Adrenal gland (tissue), 9 donors: ENCODE measurements at regions not wholly inside any gene's neighbourhood (a gene's known extent, or its start where the extent isn't known, plus 50 kb on each side); places are given as distances from the start of the nearest gene placed in this dataset.

Source experiments
- DNase-seq, 7 donors: peaks; one replicate each; pipeline ENCODE4 v3.0.0-alpha.2; 2019 to 2020
- H3K27ac ChIP-seq, 5 donors: fragments of 200-600 bp; sonication (generic) in 4 of 5; 1 replicate in 3 of 5; 2 replicates in 2 of 5; pipeline versions ENCODE4 v1.5.1 to v1.8.0; 2016 to 2020; ENCODE audit warnings: mild to moderate bottlenecking in 1 of 5
- H3K27me3 ChIP-seq: fragments of 200-600 bp; 2 replicates; pipeline ENCODE4 v1.8.0; 2021
- H3K36me3 ChIP-seq, 2 donors: fragments of 200-600 bp; replicated peaks in 1 of 2; 1 replicate in 1 of 2; 2 replicates in 1 of 2; pipeline versions ENCODE4 v1.5.1 to v1.8.0; 2018 to 2022
- H3K4me1 ChIP-seq, 2 donors: fragments of 200-600 bp; replicated peaks in 1 of 2; 1 replicate in 1 of 2; 2 replicates in 1 of 2; pipeline versions ENCODE4 v1.5.1 to v1.8.0; 2018 to 2021
- H3K4me3 ChIP-seq, 4 donors: fragments of 200-600 bp; sonication (generic) in 3 of 4; one replicate each; pipeline ENCODE4 v1.5.1; 2016 to 2018
- H3K9me3 ChIP-seq, 3 donors: fragments of 200-600 bp; sonication (generic) in 1 of 3; replicated peaks in 1 of 3; 1 replicate in 2 of 3; 2 replicates in 1 of 3; pipeline versions ENCODE4 v1.5.1 to v1.8.0; 2016 to 2021
- CTCF ChIP-seq, 6 experiments: fragments of 450-650 bp in 4 of 6; fragments of 200-600 bp in 2 of 6; sonication (generic) in 1 of 6; IDR thresholded peaks; 1 replicate in 5 of 6; 2 replicates in 1 of 6; pipeline versions ENCODE4 v1.5.1 to v1.8.0; 2016 to 2021; ENCODE audit warnings: antibody characterized with exemption in 6 of 6, mild to moderate bottlenecking in 2 of 6, moderate library complexity in 1 of 6
- POLR2A ChIP-seq, 2 donors: fragments of 450-650 bp; IDR thresholded peaks; one replicate each; pipeline ENCODE4 v1.6.1; 2017; ENCODE audit warnings: antibody characterized with exemption in 2 of 2, mild to moderate bottlenecking in 2 of 2, moderate library complexity in 1 of 2
- WGBS, 4 donors: extraction: QIAGEN DNeasy Blood & Tissue Kit in 2 of 4; methylation state at CpG; one replicate each; pipeline versions ENCODE4 v1.1.5 to v1.1.7; 2013 to 2017; 5-methylcytosine and 5-hydroxymethylcytosine counted together
- intact Hi-C, 2 donors: fragments of 100-400 bp; cut with DNase I; formaldehyde crosslinking; loops; one replicate each; pipeline versions ENCODE4 v1.14.1 to v1.15.0; 2022 to 2023
- donor health status: healthy with polysubstance abuse.
- donor health status: Bipolar disorder and iron deficiency.
- donor health status: DM: yes; HTN: yes; CAD: no.
- donor health status: DM: no; HTN: no; CAD: no.
- donor health status: DM: no; HTN: no; CAD: no.

GRCh38 chr4:176440698-176441097 lies 120.9 kb downstream of the SPCS3 start:
- Histone ChIP-seq H3K36me3 (no peaks in the 10 kb centered on the region), H3K9me3 (no peaks in the 10 kb centered on the region), H3K27me3 (no peaks in the 10 kb centered on the region), H3K27ac (no peak overlapping the region), H3K4me3 (no peak overlapping the region), H3K4me1 (no peaks in the 10 kb centered on the region)
- no peak for DNase-seq
- 78 to 93% (median 85%) methylated on average over 1 of the region's 1 CpG for WGBS, 4 donors
- intact Hi-C loops = no loop called here
- TF ChIP-seq POLR2A (IDR thresholded peaks at IDR 0.05) (no peak), CTCF (IDR thresholded peaks at IDR 0.05) (no peak)

GRCh38 chr4:176441594-176441993 lies 121.8 kb downstream of the SPCS3 start:
- Histone ChIP-seq H3K4me1 (no peaks in the 10 kb centered on the region), H3K4me3 (no peak overlapping the region), H3K36me3 (no peaks in the 10 kb centered on the region), H3K27ac (no peak overlapping the region), H3K9me3 (peaks cover 0 to 2% (median 0%) of the 10 kb centered on the region in 3 donors), H3K27me3 (no peaks in the 10 kb centered on the region)
- 84 to 92% (median 85%) methylated on average over 2 of the region's 2 CpGs for WGBS, 4 donors
- no peak for TF ChIP-seq POLR2A (IDR thresholded peaks at IDR 0.05)
- TF ChIP-seq CTCF (IDR thresholded peaks at IDR 0.05) = no peak
- DNase-seq = no peak
- intact Hi-C loops = no loop called here

- Histone ChIP-seq H3K4me1 (no peaks in the 10 kb centered on the region), H3K36me3 (no peaks in the 10 kb centered on the region)
- intact Hi-C loops = no loop called here
Measured at GRCh38 chr4:176443117-176443516, 123.4 kb downstream of the SPCS3 start.

GRCh38 chr4:176443646-176444409 lies 124.1 kb downstream of the SPCS3 start:
- intact Hi-C loops = no loop called here
- no peak for DNase-seq

More at GRCh38 chr4:176443117-176443516, 123.4 kb downstream of the SPCS3 start:
- Histone ChIP-seq H3K27me3 (no peaks in the 10 kb centered on the region), H3K27ac (no peak overlapping the region), H3K9me3 (peaks cover 0 to 4% (median 0%) of the 10 kb centered on the region in 3 donors), H3K4me3 (no peak overlapping the region)
- TF ChIP-seq POLR2A (IDR thresholded peaks at IDR 0.05) = no peak
- TF ChIP-seq CTCF (IDR thresholded peaks at IDR 0.05) = no peak
- DNase-seq = no peak
- WGBS, 4 donors = 49 to 60% (median 59%) methylated on average over 4 of the region's 4 CpGs

More at GRCh38 chr4:176443646-176444409, 124.1 kb downstream of the SPCS3 start:
- H3K4me1 ChIP-seq = no peaks in the 10 kb centered on the region
- 46 to 72% (median 53%) methylated on average over 3 of the region's 3 CpGs for WGBS, 4 donors
- H3K4me3 ChIP-seq = no peak overlapping the region
- H3K36me3 ChIP-seq = no peaks in the 10 kb centered on the region
- no peak overlapping the region for H3K27ac ChIP-seq
- H3K27me3 ChIP-seq = no peaks in the 10 kb centered on the region
- TF ChIP-seq CTCF (IDR thresholded peaks at IDR 0.05) = no peak
- no peak for TF ChIP-seq POLR2A (IDR thresholded peaks at IDR 0.05)
- peaks cover 0 to 4% (median 0%) of the 10 kb centered on the region in 3 donors for H3K9me3 ChIP-seq
